ENCODE measurements at regions not wholly inside any gene's neighbourhood (a gene's known extent, or its start where the extent isn't known, plus 50 kb on each side); places are given as distances from the start of the nearest gene placed in this dataset.

GRCh38 chr9:107626118-107626517, 136.5 kb upstream of the KLF4 start:
- DNase-seq = no peak

- DNase-seq = no peak
Observed at GRCh38 chr9:107625383-107625984, 135.9 kb upstream of the KLF4 start.

DNA sequence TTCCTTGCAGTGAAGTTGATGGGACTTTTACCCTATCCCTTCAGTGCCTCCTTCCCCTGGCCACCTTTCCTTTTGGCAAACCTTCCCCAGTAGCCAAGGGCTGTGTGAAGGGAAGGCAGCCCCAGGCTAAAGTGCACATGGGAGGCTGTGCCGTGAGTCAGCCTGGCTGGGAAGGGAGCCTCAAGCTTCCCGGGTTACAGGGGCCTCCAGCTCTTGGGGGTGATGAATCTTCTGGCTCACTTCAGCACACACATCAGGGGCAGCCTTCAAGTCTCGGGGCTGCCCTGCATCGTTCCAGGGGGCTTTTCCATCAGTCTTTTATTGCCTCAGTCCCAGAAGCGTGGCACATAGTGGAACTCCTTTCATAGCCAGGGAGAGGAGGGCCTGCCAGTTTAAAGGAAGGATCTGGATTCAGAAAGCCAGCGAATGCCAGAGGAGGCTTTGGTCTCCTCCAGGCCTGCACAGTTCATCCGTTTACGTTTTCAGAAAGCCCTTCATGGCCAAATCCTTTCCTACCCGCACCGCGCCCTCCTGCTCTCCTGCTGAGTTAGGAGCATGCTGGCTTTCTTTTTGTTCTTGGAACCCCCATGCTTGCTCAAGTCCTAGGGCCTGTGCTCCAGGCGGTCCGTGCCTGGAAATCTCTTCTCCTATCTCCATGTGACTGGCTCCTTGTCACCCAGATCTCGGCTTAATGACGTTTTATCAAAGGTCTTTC, 134.8 kb upstream of the KLF4 start:
- no peak for DNase-seq

- DNase-seq = no peak
Observed at GRCh38 chr9:107621436-107621835, 131.9 kb upstream of the KLF4 start.

GRCh38 chr9:107620801-107621200, 131.2 kb upstream of the KLF4 start:
- no peak for DNase-seq

- no peak for DNase-seq
Observed at GRCh38 chr9:107620236-107620635, 130.7 kb upstream of the KLF4 start.

DNA sequence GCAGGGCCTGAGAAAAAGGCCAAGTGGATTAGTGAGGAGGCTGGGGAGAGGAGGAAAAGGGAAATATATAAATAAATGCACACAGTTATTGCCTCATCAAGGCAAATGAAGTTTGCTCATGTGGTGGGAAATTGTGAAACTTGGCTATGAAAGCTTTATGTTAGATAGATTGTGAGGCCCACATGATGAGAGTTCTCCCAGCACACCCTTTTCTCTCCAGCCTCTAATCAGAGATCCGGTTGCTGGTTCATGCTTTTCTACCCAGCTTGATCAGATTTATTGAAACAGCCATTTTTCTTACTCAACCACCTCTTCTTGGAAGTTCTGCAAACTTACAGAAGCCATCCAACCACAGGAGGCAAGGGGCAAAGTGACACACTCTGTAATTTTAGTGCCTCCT, 125.8 kb upstream of the KLF4 start:
- DNase-seq = no peak

DNA sequence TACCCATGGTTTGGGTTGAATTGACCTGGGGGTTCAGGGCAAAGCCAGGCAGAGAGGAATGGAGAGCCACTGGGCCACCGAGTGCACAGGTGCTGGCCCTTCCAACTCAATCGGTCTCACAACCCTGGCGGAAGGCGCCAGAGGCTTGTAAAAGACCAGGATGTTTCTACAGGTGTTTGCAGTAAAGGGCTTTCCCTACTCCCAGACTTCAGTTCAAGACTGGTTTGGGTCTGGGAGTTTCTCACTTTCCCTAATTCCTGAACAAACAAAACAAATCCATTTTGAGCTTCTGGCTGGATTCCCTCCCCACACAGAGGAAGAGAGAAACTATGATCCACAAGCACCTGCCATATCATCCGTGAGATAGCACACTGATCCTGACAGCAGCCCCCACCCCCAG, 125.2 kb upstream of the KLF4 start:
- no peak for DNase-seq

DNA sequence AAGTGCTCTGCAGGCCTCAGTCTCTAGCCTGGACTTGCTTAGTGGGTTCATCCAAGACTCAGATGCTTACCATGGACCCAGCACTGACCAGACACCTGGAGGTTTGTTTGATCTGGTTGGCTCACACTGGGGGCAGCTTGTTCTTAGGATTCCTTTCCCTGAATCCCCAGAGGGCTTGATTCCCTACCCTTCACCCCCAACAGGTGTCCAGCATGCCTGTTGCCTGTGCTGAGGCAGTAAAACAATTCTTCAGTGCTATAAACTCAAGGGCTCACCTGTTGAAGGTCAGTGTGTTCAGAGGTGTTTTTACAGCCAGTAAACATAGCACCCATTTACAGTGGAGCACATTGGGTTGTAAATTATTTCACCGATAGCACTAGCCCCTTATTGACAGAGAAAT, 123.8 kb upstream of the KLF4 start:
- DNase-seq = no peak

DNA sequence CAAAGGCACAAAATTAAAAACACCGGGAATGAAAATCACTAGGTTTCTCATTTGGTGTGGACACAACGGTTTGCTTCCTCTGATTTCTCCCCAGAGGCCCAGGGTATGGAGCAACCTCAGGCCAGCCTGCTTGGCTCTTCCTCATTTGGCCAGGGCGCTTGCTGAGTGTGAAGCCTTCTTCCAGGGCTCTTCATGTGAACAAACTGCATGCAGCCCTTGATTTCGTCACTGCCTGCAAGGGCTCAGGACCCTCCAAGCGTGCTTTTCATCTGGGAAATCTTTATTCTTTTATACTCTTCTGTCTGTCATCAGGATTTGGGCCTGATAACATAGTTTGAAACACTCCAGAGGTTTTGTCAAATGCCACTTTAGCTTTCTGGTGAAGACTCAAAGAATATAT, 122.6 kb upstream of the KLF4 start:
- no peak for DNase-seq

- DNase-seq = no peak
Observed at GRCh38 chr9:107609547-107609946, 120.0 kb upstream of the KLF4 start.

- no peak for DNase-seq
Observed at GRCh38 chr9:107606149-107606790, 116.7 kb upstream of the KLF4 start.

DNA sequence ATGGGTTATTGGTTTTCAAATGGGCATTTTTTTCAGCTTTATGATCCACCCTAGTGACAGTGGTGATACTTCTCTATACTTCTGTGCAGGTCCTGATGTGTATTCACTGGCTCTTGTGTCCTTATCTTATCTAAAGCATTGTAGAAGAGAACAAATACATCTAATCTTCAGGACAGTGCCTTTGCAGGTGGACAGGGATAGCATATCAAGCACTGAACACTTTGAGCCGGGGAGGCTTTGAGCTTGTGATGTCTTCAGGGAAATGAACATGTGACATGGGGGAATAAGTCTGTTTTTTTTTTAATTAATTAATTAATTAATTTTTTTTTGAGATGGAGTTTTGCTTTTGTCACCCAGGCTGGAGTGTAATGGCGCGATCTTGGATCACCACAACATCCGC, 115.5 kb upstream of the KLF4 start:
- no peak for DNase-seq

DNA sequence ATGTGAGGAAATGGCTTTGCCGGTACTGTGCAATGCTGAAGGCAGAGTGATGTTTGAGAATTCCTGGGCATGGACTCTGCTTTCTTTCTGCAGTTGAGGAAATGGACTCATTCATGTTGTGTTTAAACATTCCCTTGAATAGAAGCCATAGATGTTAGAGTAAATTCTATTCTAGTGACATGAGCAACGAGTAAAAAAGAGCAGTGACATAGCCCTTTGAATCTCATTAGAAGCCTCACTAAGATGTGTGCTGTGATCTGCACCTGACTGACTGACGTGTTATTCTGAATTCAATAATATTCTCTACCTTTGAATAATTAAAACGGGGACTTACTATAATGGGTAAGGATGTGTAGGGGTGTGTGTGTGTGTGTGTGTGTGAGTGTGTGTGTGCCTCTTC, 113.7 kb upstream of the KLF4 start:
- no peak for DNase-seq

DNA sequence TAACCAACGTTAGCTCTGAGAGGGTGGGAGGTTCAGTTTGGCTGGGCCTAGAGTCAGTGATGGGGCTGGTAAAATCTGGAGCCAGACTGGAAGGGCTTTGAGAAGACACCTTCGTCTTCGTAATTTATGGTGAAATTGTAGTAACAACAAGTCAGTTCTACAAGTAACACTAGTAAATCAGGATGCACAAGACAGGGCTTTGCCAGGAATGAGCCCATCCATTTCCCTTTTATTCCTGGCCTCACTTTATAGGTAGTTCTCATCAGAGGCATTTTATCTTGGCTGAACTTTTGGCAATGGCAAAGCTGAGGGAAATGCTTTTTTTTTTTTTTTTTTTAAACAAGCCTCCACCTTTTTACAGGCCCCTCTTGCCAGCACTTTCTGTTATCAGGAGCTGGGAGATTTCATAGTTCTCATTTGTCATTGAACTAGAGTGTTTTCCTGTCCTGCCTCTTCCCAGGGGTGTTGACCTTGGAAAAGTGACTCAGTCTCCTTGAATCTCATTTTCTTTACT, 110.5 kb upstream of the KLF4 start:
- DNase-seq = no peak

DNA sequence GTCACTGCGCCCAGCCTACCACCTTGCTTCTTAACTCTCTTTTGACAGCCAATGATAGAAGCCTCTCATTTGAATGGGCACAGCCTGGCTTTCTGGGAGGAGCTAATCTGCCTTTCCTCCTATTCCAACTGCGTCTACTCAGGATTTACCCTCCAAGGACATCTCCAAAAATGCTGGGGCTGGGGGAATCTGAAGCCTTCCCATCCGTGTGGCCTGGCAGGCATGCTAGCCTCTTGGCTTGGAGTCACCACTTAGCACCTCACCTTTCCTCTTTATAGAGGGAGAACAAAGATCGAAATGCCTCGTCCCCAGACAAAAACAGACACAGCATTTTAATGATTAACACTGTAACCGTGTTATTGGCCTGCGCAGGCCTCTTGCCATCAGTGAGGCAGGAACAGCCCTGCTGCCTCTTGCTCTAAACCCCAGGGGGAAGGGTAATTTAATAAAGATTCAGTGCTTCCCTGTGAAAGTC, 108.2 kb upstream of the KLF4 start:
- DNase-seq = no peak

DNA sequence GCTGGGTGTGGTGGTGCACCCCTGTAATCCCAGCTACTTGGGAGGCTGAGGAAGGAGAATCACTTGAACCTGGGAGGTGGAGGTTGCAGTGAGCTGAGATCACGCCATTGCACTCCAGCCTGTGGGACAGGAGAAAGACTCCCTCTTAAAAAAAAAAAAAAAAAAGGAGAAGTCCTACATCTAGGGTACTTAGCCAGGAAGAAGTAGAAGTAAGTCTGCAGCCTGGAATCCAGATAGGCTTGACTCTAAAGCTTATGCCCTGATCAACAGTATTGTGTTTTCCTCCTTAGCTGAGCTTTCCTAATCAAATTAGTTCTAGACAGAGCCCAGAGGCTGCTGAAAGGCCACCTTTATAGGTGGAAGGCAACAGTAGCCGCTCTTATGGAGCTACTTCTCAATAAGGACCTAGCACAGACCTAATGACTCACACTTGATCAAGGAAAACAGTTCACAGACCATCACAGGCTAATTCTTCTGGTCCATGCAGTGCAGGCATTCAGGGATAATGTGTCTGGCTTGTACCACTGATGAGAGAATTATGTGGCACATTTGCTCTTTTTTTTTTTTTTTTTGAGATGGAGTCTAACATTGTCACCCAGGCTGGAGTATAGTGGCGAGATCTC, 105.5 kb upstream of the KLF4 start:
- DNase-seq = no peak

DNA sequence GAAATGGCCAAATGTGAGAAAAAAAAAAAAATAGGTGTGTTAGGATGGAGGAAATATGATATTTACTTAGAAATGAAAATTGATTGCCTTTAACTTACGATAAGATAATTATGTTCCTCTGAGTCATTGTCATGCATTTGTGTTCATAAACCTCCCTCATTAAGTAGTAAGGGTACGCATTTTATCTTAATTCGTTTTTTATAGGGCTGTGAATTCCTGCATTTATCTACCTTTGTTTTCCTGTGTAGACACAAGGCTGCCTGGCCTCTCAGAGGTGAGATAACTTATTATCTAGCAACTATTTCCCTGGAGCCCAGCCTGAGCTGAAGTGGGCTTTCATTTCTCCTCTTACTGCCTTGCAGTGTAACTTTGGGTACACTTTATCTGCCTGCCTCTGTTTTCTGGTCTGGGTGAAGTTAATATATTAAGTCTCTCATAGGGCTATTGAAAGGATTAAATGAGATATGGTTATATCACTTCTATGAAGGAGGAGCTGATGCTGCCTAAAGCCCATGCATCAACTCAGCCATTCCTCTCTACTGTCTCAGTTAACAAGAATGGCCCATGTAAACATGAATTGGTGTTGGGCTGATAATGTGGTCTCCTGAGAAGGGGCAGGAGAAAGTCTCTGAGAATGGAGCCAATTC, 103.8 kb upstream of the KLF4 start:
- DNase-seq = no peak

GRCh38 chr9:107592424-107592823, 102.9 kb upstream of the KLF4 start:
- no peak for DNase-seq

- no peak for DNase-seq
Observed at GRCh38 chr9:107591781-107592180, 102.2 kb upstream of the KLF4 start.

DNA sequence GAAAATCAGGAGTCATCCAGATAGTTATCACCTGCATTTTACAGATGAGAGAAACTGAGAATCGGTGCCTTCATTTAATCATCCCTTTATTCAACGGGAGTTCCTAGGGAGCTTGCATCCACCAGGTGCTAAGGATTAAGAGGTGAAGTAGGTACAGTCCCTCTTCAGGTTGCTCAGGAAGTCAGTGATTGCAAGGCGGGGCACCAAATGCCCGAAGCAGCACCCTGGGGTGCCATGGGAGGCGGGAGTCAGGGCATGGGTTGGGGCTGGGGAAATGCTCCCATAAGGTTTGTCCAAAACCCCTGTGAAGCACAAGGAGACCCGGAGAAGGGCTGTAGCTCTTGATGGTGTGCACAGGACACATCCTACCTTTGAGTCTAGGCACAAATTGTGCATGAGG, 98.8 kb upstream of the KLF4 start:
- DNase-seq = no peak

- no peak for DNase-seq
Observed at GRCh38 chr9:107587191-107587963, 97.8 kb upstream of the KLF4 start.
